Activated T-helper 1 cell treated with anti-CD3 and anti-CD28 coated beads, Interleukin-12 subunit alpha, Interleukin-12 subunit beta, Interleukin-2, Interleukin-4 antibody, amounts not matched to agents 30 ng/mL and 10 ng/mL and 1 ng/mL, durations not matched to agents 14 hours and 24 hours and 36 hours (primary cell): ENCODE measurements at regions not wholly inside any gene's neighbourhood (a gene's known extent, or its start where the extent isn't known, plus 50 kb on each side); places are given as distances from the start of the nearest gene placed in this dataset.
"Not testable (repeated sequence)": the region's sequence is repeated elsewhere in the genome, so short reads cannot be mapped to it uniquely, and the experiment has no call there.

Source experiments
- DNase-seq: peaks from one replicate; pipeline ENCODE4 v3.0.0; 2021; ENCODE audit warnings: low spot score
- H3K27ac Mint-ChIP-seq: one replicate; pipeline ENCODE4 v1.8.0; 2021; ENCODE audit warnings: mild to moderate bottlenecking, mixed read lengths
- H3K27me3 Mint-ChIP-seq: one replicate; pipeline ENCODE4 v1.8.0; 2022; ENCODE audit warnings: mild to moderate bottlenecking, moderate library complexity, mixed read lengths; ENCODE audit not compliant: insufficient read depth
- H3K36me3 Mint-ChIP-seq: one replicate; pipeline ENCODE4 v1.8.0; 2021; ENCODE audit warnings: low read depth, mixed read lengths
- H3K4me1 Mint-ChIP-seq: one replicate; pipeline ENCODE4 v1.8.0; 2021; ENCODE audit warnings: low read depth, mixed read lengths
- H3K4me3 Mint-ChIP-seq: one replicate; pipeline ENCODE4 v1.8.0; 2021; ENCODE audit warnings: mild to moderate bottlenecking, moderate library complexity, mixed read lengths
- H3K9me3 Mint-ChIP-seq: one replicate; pipeline ENCODE4 v1.8.0; 2021; ENCODE audit warnings: mixed read lengths
- intact Hi-C: fragments of 100-400 bp; cut with micrococcal nuclease; formaldehyde crosslinking; loops from one replicate; pipeline ENCODE4 v1.15.1; 2024

DNA sequence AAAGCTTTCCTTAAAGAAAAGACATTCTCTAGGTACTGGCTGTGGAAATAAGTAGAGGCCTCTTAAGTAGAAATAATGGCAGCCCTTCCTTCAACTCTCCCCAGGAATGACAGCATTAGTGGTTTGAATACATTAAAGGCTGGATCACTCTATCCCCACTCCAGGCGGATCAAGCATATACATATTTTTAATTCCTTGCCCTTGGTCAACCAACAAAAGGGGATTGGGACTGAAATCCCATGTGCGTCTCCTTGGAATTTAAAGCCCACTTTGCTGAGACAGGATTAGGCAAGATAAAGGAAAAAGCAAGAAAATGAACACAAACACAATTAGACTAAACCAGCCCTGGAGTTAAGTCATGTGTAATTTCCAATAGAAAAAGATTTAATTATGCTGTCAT is 391.3 kb downstream of the PPP1R2C start:
- Mint-ChIP-seq H3K9me3 (peaks cover 7% of the 10 kb centered on the region), H3K27ac (no peak overlapping the region), H3K27me3 (peaks cover 2% of the 10 kb centered on the region), H3K36me3 (no peaks in the 10 kb centered on the region), H3K4me3 (no peak overlapping the region), H3K4me1 (peaks cover 7% of the 10 kb centered on the region)
- intact Hi-C loops, result no loop called here
- DNase-seq, result no peak

DNA sequence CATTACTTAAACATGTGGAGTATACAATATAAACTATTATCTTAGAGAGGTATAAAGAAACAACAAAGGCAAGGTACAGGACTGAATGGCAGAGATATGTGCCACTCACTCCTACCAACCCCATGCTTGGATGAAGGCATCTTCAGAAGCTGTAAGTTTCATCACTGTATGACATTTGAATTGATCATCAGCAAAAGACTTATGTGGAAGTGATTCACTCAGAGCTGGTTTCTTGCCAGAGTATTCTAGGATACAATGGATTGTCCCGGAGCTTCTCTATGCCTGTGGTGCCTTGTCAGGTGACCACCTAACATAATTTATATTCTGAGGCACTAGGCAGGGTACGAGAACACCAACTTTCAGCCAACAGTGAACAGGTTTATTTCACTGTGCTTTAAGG is 392.2 kb downstream of the PPP1R2C start:
- Mint-ChIP-seq H3K27ac (no peak overlapping the region), H3K36me3 (no peaks in the 10 kb centered on the region), H3K4me1 (peaks cover 7% of the 10 kb centered on the region), H3K9me3 (peaks cover under 1% of the 10 kb centered on the region), H3K4me3 (no peak overlapping the region), H3K27me3 (peaks cover 2% of the 10 kb centered on the region)
- DNase-seq, result no peak
- intact Hi-C loops, result no loop called here

DNA sequence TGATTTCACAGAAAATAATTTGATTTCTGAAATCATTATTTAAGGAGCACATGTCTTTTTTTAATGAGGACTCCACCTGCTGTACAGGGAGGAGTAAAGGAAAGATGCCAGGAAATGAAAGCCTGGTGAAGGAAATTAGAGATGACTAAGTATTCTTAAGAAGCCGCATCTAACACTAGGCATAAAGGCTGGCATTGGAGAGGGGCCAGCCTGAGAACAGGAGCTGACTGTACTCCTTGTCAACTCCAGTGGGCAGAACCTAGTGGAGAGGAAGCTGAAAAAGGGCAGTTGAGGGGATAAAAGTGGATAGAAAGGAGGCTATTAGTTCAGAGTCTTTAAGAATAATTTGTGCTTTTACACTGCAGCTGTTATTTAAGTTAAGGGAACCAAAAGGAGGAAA is 393.0 kb downstream of the PPP1R2C start:
- intact Hi-C loops, result no loop called here
- Mint-ChIP-seq H3K27me3 (peaks cover 2% of the 10 kb centered on the region), H3K36me3 (no peaks in the 10 kb centered on the region), H3K4me1 (peaks cover 7% of the 10 kb centered on the region), H3K4me3 (no peak overlapping the region), H3K27ac (no peak overlapping the region), H3K9me3 (no peaks in the 10 kb centered on the region)
- no peak for DNase-seq

DNA sequence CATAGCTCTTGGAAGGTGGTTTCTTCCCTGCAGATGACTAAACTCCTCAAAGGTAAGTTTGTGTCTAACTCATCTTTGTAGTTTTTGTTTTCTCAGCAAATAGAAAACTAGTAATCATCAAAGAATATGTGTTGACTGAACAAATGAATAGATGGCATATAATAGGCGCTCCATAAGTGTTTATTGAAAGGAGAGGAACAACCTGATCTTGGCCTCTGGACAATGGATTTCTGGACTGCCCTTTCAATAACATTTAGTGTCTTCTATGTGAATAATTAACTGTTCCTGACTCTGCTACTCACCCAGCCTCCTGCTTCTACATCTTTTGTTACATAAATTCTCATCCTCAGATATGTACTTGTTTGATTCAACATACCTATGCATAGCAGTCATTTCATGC is 399.1 kb downstream of the PPP1R2C start:
- DNase-seq, result no peak
- intact Hi-C loops, result no loop called here
- Mint-ChIP-seq H3K4me1 (no peaks in the 10 kb centered on the region), H3K9me3 (no peaks in the 10 kb centered on the region), H3K36me3 (no peaks in the 10 kb centered on the region), H3K27ac (no peak overlapping the region), H3K27me3 (no peaks in the 10 kb centered on the region), H3K4me3 (no peak overlapping the region)

DNA sequence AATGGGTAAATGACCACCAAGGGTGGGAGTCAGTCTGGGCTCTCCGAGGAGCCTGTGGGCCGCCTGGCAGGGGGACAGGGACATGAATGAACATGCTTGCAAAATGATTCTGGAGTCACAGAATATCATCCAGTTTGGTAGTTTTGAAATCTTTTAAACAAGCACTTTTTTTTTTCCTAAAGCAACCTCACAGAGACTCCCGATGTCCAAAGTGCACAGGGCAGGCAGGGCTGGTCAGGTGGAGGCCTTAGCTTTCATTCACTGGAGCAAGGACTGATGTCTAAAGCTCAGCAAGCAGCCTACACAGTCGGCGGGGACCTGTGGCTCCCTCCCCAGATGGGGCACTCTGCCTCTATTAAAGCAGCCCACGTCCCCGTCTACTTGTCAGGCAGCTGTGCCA is 402.9 kb downstream of the PPP1R2C start:
- no peak for DNase-seq
- Mint-ChIP-seq H3K36me3 (no peaks in the 10 kb centered on the region), H3K9me3 (no peaks in the 10 kb centered on the region), H3K27me3 (no peaks in the 10 kb centered on the region), H3K4me3 (no peak overlapping the region), H3K4me1 (no peaks in the 10 kb centered on the region), H3K27ac (no peak overlapping the region)
- intact Hi-C loops, result no loop called here

DNA sequence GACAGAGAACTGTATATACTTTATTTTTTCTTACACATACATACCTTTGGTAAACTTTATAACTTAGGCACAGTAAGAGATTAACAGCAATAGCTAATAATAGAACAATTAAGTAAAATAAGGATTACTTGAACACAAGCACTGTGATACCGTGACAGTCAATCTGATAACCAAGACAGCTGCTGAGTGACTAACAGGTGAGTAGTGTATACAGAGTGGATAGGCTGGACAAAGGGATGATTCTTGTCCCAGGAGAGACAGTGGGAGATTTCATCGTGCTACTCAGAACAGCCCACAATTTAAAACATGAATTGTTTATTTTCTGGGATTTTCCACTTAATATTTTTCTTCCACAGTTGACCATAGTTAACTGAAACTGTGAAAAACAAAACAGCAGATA is 411.8 kb downstream of the PPP1R2C start:
- Mint-ChIP-seq H3K4me1 (no peaks in the 10 kb centered on the region), H3K4me3 (no peak overlapping the region), H3K9me3 (no peaks in the 10 kb centered on the region), H3K36me3 (no peaks in the 10 kb centered on the region), H3K27ac (no peak overlapping the region), H3K27me3 (no peaks in the 10 kb centered on the region)
- no peak for DNase-seq
- intact Hi-C loops, result no loop called here

DNA sequence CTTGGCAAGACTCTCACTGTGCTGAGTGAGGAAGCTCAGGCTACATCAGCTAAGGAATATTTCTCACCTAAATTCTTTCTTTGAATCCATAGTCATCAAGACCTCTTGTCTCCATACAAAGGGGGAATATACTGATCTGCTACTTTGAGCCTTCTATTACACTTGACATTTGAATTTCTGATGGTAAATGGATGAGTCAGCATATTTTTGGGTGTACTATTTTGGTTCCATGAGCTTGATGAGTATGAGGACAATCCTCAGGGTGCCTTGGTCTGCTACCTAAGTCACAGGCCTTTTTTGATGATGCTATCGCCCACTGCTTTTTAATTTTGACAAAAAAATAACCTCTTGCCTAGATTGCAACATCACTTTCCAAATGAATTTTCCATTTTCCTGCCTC is 415.7 kb downstream of the PPP1R2C start:
- no peak for DNase-seq
- H3K27me3 Mint-ChIP-seq, result no peaks in the 10 kb centered on the region
- H3K36me3 Mint-ChIP-seq, result no peaks in the 10 kb centered on the region
- H3K27ac Mint-ChIP-seq, result no peak overlapping the region
- no peaks in the 10 kb centered on the region for H3K9me3 Mint-ChIP-seq
- intact Hi-C loops, result no loop called here
- no peaks in the 10 kb centered on the region for H3K4me1 Mint-ChIP-seq
- H3K4me3 Mint-ChIP-seq, result no peak overlapping the region

DNA sequence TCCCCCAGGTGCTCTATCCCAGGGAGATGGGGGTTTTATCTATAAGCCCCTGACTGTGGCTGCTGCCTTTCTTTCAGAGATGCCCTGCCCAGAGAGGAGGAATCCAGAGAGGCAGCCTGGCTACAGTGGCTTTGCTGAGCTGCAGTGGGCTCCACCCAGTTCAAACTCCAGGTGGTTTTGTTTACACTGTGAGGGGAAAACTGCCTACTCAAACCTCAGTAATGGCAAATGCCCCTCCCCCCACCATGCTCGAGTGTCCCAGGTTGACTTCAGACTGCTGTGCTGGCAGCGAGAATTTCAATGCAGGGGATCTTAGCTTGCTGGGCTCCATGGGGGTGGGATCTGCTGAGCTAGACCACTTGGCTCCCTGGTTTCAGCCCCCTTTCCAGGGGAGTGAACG is 419.6 kb upstream of the CASK start:
- H3K27me3 Mint-ChIP-seq, DNase-seq, H3K4me3 Mint-ChIP-seq, H3K36me3 Mint-ChIP-seq, H3K27ac Mint-ChIP-seq, intact Hi-C loops, H3K4me1 Mint-ChIP-seq, H3K9me3 Mint-ChIP-seq: not testable (repeated sequence)
